Left ventricle myocardium inferior (tissue), 1 donor: ENCODE measurements at regions not wholly inside any gene's neighbourhood (a gene's known extent, or its start where the extent isn't known, plus 50 kb on each side); places are given as distances from the start of the nearest gene placed in this dataset.

ENCODE experiments used
- DNase-seq: peaks from one replicate; pipeline ENCODE4 v3.0.0-alpha.2; 2020
- H3K27ac ChIP-seq: fragments of 200-600 bp; replicated peaks from 2 replicates; pipeline ENCODE4 v1.8.0; 2021
- H3K27me3 ChIP-seq: fragments of 200-600 bp; 2 replicates; pipeline ENCODE4 v1.8.0; 2021; ENCODE audit warnings: low read depth
- H3K36me3 ChIP-seq: fragments of 200-600 bp; 2 replicates; pipeline ENCODE4 v1.8.0; 2021
- H3K4me1 ChIP-seq: fragments of 200-600 bp; 2 replicates; pipeline ENCODE4 v1.8.0; 2021
- H3K4me3 ChIP-seq: fragments of 200-600 bp; 2 replicates; pipeline ENCODE4 v1.8.0; 2021; ENCODE audit warnings: mild to moderate bottlenecking, moderate library complexity
- H3K9me3 ChIP-seq: fragments of 200-600 bp; replicated peaks from 2 replicates; pipeline ENCODE4 v1.8.0; 2021
- CTCF ChIP-seq: fragments of 200-600 bp; IDR thresholded peaks from 2 replicates; pipeline ENCODE4 v1.8.0; 2021; ENCODE audit warnings: antibody characterized with exemption, mild to moderate bottlenecking, borderline replicate concordance
- intact Hi-C: fragments of 100-400 bp; cut with micrococcal nuclease; formaldehyde crosslinking; loops from one replicate; pipeline ENCODE4 v1.11.0; 2022
- donor health status: DM: no; HTN: yes; CAD: no; lungs with severe emphysema.

GRCh38 chr3:127358641-127359040 lies 70.8 kb upstream of the PRR20G start:
- no peak overlapping the region for H3K4me3 ChIP-seq
- TF ChIP-seq CTCF, result no peak
- intact Hi-C loops, result no loop called here
- peaks cover 61% of the 10 kb centered on the region for H3K27me3 ChIP-seq
- DNase-seq, result no peak
- no peaks in the 10 kb centered on the region for H3K4me1 ChIP-seq
- H3K27ac ChIP-seq, result no peak overlapping the region
- H3K9me3 ChIP-seq, result peaks cover 13% of the 10 kb centered on the region
- no peaks in the 10 kb centered on the region for H3K36me3 ChIP-seq

GRCh38 chr3:127356381-127356780 lies 68.5 kb upstream of the PRR20G start:
- TF ChIP-seq CTCF, result no peak
- intact Hi-C loops, result no loop called here
- H3K9me3 ChIP-seq, result peaks cover 13% of the 10 kb centered on the region
- H3K4me1 ChIP-seq, result no peaks in the 10 kb centered on the region
- peaks cover 52% of the 10 kb centered on the region for H3K27me3 ChIP-seq
- DNase-seq, result no peak
- H3K27ac ChIP-seq, result no peak overlapping the region
- H3K4me3 ChIP-seq, result no peak overlapping the region
- no peaks in the 10 kb centered on the region for H3K36me3 ChIP-seq

GRCh38 chr3:127354761-127355160 lies 66.9 kb upstream of the PRR20G start:
- Histone ChIP-seq H3K4me3 (no peak overlapping the region), H3K36me3 (no peaks in the 10 kb centered on the region), H3K9me3 (peaks cover 13% of the 10 kb centered on the region), H3K27ac (no peak overlapping the region), H3K4me1 (no peaks in the 10 kb centered on the region), H3K27me3 (peaks cover 56% of the 10 kb centered on the region)
- intact Hi-C loops, result no loop called here
- no peak for DNase-seq
- no peak for TF ChIP-seq CTCF

GRCh38 chr3:127352612-127353011 lies 64.8 kb upstream of the PRR20G start:
- Histone ChIP-seq H3K9me3 (peaks cover 13% of the 10 kb centered on the region), H3K27me3 (peaks cover 65% of the 10 kb centered on the region), H3K27ac (no peak overlapping the region), H3K4me1 (no peaks in the 10 kb centered on the region), H3K36me3 (no peaks in the 10 kb centered on the region), H3K4me3 (no peak overlapping the region)
- no peak for DNase-seq
- no peak for TF ChIP-seq CTCF
- intact Hi-C loops, result no loop called here

- no peak overlapping the region for H3K4me3 ChIP-seq
- intact Hi-C loops, result no loop called here
- no peak overlapping the region for H3K27ac ChIP-seq
- H3K36me3 ChIP-seq, result no peaks in the 10 kb centered on the region
- H3K27me3 ChIP-seq, result peaks cover 72% of the 10 kb centered on the region
- H3K9me3 ChIP-seq, result peaks cover 10% of the 10 kb centered on the region
- no peak for DNase-seq
- H3K4me1 ChIP-seq, result no peaks in the 10 kb centered on the region
- no peak for TF ChIP-seq CTCF
Observed at GRCh38 chr3:127351775-127352350, 64.0 kb upstream of the PRR20G start.
